H1 (cell line): ENCODE measurements at regions not wholly inside any gene's neighbourhood (a gene's known extent, or its start where the extent isn't known, plus 50 kb on each side); places are given as distances from the start of the nearest gene placed in this dataset.

Source experiments
- CTCF ChIA-PET: fragments of 300-600 bp; sonication (Branson Sonifier 250); formaldehyde crosslinking; loops from one replicate; lab custom pipeline; 2021; ENCODE audit not compliant: partially characterized antibody; lab: Charles Lee
- POLR2A ChIA-PET: fragments of 300-600 bp; sonication (Branson Sonifier 250); formaldehyde crosslinking; loops from one replicate; lab custom pipeline; 2021; ENCODE audit warnings: inconsistent platforms; ENCODE audit not compliant: partially characterized antibody; lab: Charles Lee
- DNase-seq, 2 experiments: peaks; one replicate each; pipeline versions ENCODE4 v3.0.0 to v3.0.0-alpha.2; 2010 to 2022; ENCODE audit warnings: low spot score in 2 of 2, low read depth in 1 of 2, mixed read lengths in 1 of 2
- FAIRE-seq: peaks from 2 replicates; lab custom pipeline; 2011; peaks lifted over from hg19 to GRCh38; lab: Jason Lieb, UNC
- H2AFZ ChIP-seq: 2 replicates; pipeline ENCODE4 v1.8.1; 2012; ENCODE audit warnings: low read length, inconsistent platforms
- H2AK5ac ChIP-seq: 2 replicates; pipeline ENCODE4 v1.6.1; 2013; ENCODE audit warnings: low read depth, low read length
- H2BK120ac ChIP-seq: replicated peaks from 2 replicates; pipeline ENCODE3; 2013; ENCODE audit warnings: low read depth, low read length, inconsistent platforms
- H2BK12ac ChIP-seq: 2 replicates; pipeline ENCODE4 v1.6.1; 2013; ENCODE audit warnings: low read depth, low read length
- H2BK15ac ChIP-seq: 2 replicates; pipeline ENCODE4 v1.6.1; 2013; ENCODE audit warnings: low read length
- H2BK20ac ChIP-seq: 2 replicates; pipeline ENCODE4 v1.6.1; 2013; ENCODE audit warnings: low read length
- H2BK5ac ChIP-seq: 2 replicates; pipeline ENCODE4 v1.6.1; 2013; ENCODE audit warnings: low read depth, low read length
- H3K14ac ChIP-seq: 2 replicates; pipeline ENCODE4 v1.6.1; 2013; ENCODE audit warnings: inconsistent platforms; ENCODE audit not compliant: insufficient read length
- H3K18ac ChIP-seq: 2 replicates; pipeline ENCODE4 v1.6.1; 2013; ENCODE audit warnings: low read length; ENCODE audit errors: extremely low read depth
- H3K23ac ChIP-seq: 2 replicates; pipeline ENCODE4 v1.6.1; 2013; ENCODE audit warnings: inconsistent platforms; ENCODE audit not compliant: insufficient read length
- H3K23me2 ChIP-seq: 2 replicates; pipeline ENCODE4 v1.6.1; 2013; ENCODE audit warnings: low read depth, low read length
- H3K27ac ChIP-seq: 2 replicates; pipeline ENCODE4 v1.6.1; 2011; ENCODE audit warnings: low read depth, low read length, inconsistent platforms
- H3K27me3 ChIP-seq, 4 experiments: replicated peaks in 1 of 4; 1 replicate in 1 of 4; 2 replicates in 3 of 4; pipeline versions ENCODE4 v1.6.1 to v1.8.1; 2011 to 2013; ENCODE audit warnings: low read length in 3 of 4, mild to moderate bottlenecking in 3 of 4, inconsistent platforms in 2 of 4, mixed read lengths in 2 of 4, moderate library complexity in 1 of 4; ENCODE audit not compliant: control insufficient read depth in 3 of 4, insufficient read depth in 3 of 4; ENCODE audit errors: extremely low read depth in 1 of 4
- H3K36me3 ChIP-seq, 4 experiments: 2 replicates each; pipeline versions ENCODE4 v1.6.1 to v1.8.1; 2011 to 2013; ENCODE audit warnings: mild to moderate bottlenecking in 4 of 4, low read length in 3 of 4, moderate library complexity in 2 of 4, control low read depth in 1 of 4, inconsistent platforms in 1 of 4; ENCODE audit not compliant: insufficient read depth in 4 of 4, control insufficient read depth in 2 of 4
- H3K4ac ChIP-seq: replicated peaks from 2 replicates; pipeline ENCODE3; 2013; ENCODE audit warnings: low read length, low read depth, mixed read lengths, inconsistent platforms; ENCODE audit not compliant: insufficient read length
- H3K4me1 ChIP-seq, 4 experiments: replicated peaks in 1 of 4; 1 replicate in 1 of 4; 2 replicates in 3 of 4; pipeline versions ENCODE4 v1.6.1 to v1.8.1; 2011 to 2013; ENCODE audit warnings: low read length in 3 of 4, inconsistent platforms in 2 of 4, mixed read lengths in 1 of 4; ENCODE audit not compliant: insufficient read depth in 4 of 4, control insufficient read depth in 3 of 4
- H3K4me2 ChIP-seq, 2 experiments: 2 replicates each; pipeline versions ENCODE4 v1.6.1 to v1.8.1; 2011 to 2013; ENCODE audit warnings: low read depth in 2 of 2, low read length in 2 of 2, control low read depth in 1 of 2, inconsistent platforms in 1 of 2, mild to moderate bottlenecking in 1 of 2; ENCODE audit not compliant: insufficient read depth in 1 of 2
- H3K4me3 ChIP-seq, 4 experiments: fragments of 200-600, 300-600 bp in 1 of 4; sonication (generic), shearing (Covaris generic), sonication (Bioruptor Twin) in 1 of 4; 2 replicates each; pipeline versions ENCODE4 v1.5.1 to v1.8.1; 2011 to 2016; ENCODE audit warnings: low read length in 4 of 4, low read depth in 3 of 4, control low read depth in 2 of 4, inconsistent platforms in 2 of 4, mild to moderate bottlenecking in 2 of 4, mixed read lengths in 1 of 4, moderate library complexity in 1 of 4; ENCODE audit not compliant: insufficient read depth in 2 of 4; ENCODE audit errors: extremely low read depth in 1 of 4
- H3K56ac ChIP-seq: replicated peaks from 2 replicates; pipeline ENCODE3; 2013; ENCODE audit warnings: low read depth, mild to moderate bottlenecking, mixed read lengths, low read length, inconsistent platforms; ENCODE audit not compliant: insufficient read length
- H3K79me1 ChIP-seq: 2 replicates; pipeline ENCODE4 v1.6.1; 2013; ENCODE audit warnings: low read depth, low read length, control low read depth
- H3K79me2 ChIP-seq, 2 experiments: 2 replicates each; pipeline versions ENCODE4 v1.6.1 to v1.8.1; 2012 to 2013; ENCODE audit warnings: low read length in 2 of 2, mild to moderate bottlenecking in 2 of 2, inconsistent platforms in 1 of 2; ENCODE audit not compliant: insufficient read depth in 2 of 2, control insufficient read depth in 1 of 2
- H3K9ac ChIP-seq, 4 experiments: replicated peaks in 1 of 4; 1 replicate in 1 of 4; 2 replicates in 3 of 4; pipeline versions ENCODE4 v1.6.1 to v1.8.1; 2011 to 2013; ENCODE audit warnings: low read depth in 3 of 4, low read length in 3 of 4, control low read depth in 2 of 4, mild to moderate bottlenecking in 2 of 4, moderate library complexity in 2 of 4, inconsistent platforms in 1 of 4; ENCODE audit errors: extremely low read depth in 1 of 4
- H3K9me3 ChIP-seq, 2 experiments: 2 replicates each; pipeline versions ENCODE4 v1.6.1 to v1.8.1; 2012 to 2013; ENCODE audit warnings: mild to moderate bottlenecking in 2 of 2, moderate library complexity in 2 of 2, control low read depth in 1 of 2, inconsistent platforms in 1 of 2, low read depth in 1 of 2, low read length in 1 of 2, mixed read lengths in 1 of 2; ENCODE audit not compliant: insufficient read depth in 2 of 2
- H4K20me1 ChIP-seq, 2 experiments: replicated peaks in 1 of 2; 2 replicates each; pipeline versions ENCODE3 to v1.8.1; 2011 to 2013; ENCODE audit warnings: inconsistent platforms in 2 of 2, low read length in 2 of 2, mild to moderate bottlenecking in 1 of 2; ENCODE audit not compliant: insufficient read depth in 2 of 2, control insufficient read depth in 1 of 2
- H4K5ac ChIP-seq: 2 replicates; pipeline ENCODE4 v1.6.1; 2013; ENCODE audit warnings: low read length, low read depth, mixed read lengths, inconsistent platforms; ENCODE audit not compliant: insufficient read length
- H4K8ac ChIP-seq: 2 replicates; pipeline ENCODE4 v1.8.0; 2013; ENCODE audit warnings: mild to moderate bottlenecking, moderate library complexity, low read length, inconsistent platforms; ENCODE audit not compliant: insufficient read depth; ENCODE audit errors: extremely low read depth
- H4K91ac ChIP-seq: replicated peaks from 2 replicates; pipeline ENCODE3; 2013; ENCODE audit warnings: low read length, mixed read lengths, inconsistent platforms; ENCODE audit not compliant: insufficient read length
- BCL11A ChIP-seq, 2 experiments: IDR thresholded peaks; one replicate each; pipeline ENCODE4 v1.6.1; 2011; ENCODE audit warnings: low read depth in 2 of 2, low read length in 2 of 2, mild to moderate bottlenecking in 2 of 2
- CEBPB ChIP-seq: IDR thresholded peaks from 2 replicates; pipeline ENCODE4 v1.6.1; 2012; ENCODE audit warnings: low read depth, low read length
- EZH2 ChIP-seq: fragments of 200-600 bp; sonication (generic); IDR thresholded peaks from 2 replicates; pipeline ENCODE4 v1.7.1; 2012; ENCODE audit warnings: low read depth, mild to moderate bottlenecking, moderate library complexity, low read length, inconsistent platforms; ENCODE audit not compliant: severe bottlenecking
- HDAC2 ChIP-seq, 2 experiments: fragments of 300-600 bp in 1 of 2; sonication (generic) in 1 of 2; IDR thresholded peaks; 2 replicates each; pipeline ENCODE4 v1.6.1; 2011 to 2012; ENCODE audit warnings: low read depth in 2 of 2, low read length in 2 of 2, mild to moderate bottlenecking in 2 of 2, moderate library complexity in 2 of 2, borderline replicate concordance in 1 of 2, inconsistent platforms in 1 of 2
- RBBP5 ChIP-seq: IDR thresholded peaks from 2 replicates; pipeline ENCODE4 v1.7.1; 2012; ENCODE audit warnings: low read depth, mild to moderate bottlenecking, inconsistent platforms, low read length, moderate library complexity, borderline replicate concordance
- SIN3A ChIP-seq, 2 experiments: IDR thresholded peaks in 1 of 2; conservative IDR thresholded peaks in 1 of 2; 2 replicates each; pipeline ENCODE4 v1.6.1; 2011 to 2012; ENCODE audit warnings: low read length in 2 of 2, improper control_type of control experiment in 1 of 2, low read depth in 1 of 2, mild to moderate bottlenecking in 1 of 2
- SIRT6 ChIP-seq: IDR thresholded peaks from one replicate; pipeline ENCODE4 v1.7.1; 2012; ENCODE audit warnings: low read length, inconsistent platforms
- TAF7 ChIP-seq: optimal IDR thresholded peaks from 2 replicates; pipeline ENCODE3; 2011; ENCODE audit warnings: low read depth, mild to moderate bottlenecking, inconsistent platforms, low read length, moderate library complexity, borderline replicate concordance
- WGBS, 2 experiments: shearing (Covaris generic) in 1 of 2; methylation state at CpG; one replicate each; pipeline versions ENCODE4 v1.1.6 to v1.1.7; 2013 to 2015; ENCODE audit warnings: low lambda C conversion rate in 2 of 2, mixed read lengths in 2 of 2, inconsistent platforms in 1 of 2, low coverage in 1 of 2, missing lambda C conversion rate in 1 of 2; ENCODE audit not compliant: insufficient replicate concordance in 2 of 2, insufficient coverage in 1 of 2, insufficient read length in 1 of 2; ENCODE audit errors: extremely low coverage in 1 of 2, missing lambda C conversion rate in 1 of 2; 5-methylcytosine and 5-hydroxymethylcytosine counted together
- TF ChIP-seq, protein P1 (sequence below): IDR thresholded peaks from 2 replicates; pipeline ENCODE4 v1.6.1; 2011; ENCODE audit warnings: low read length, improper control_type of control experiment
- TF ChIP-seq, protein P2 (sequence below): IDR thresholded peaks from 2 replicates; pipeline ENCODE4 v1.6.1; 2011; ENCODE audit warnings: low read depth, mild to moderate bottlenecking, low read length; ENCODE audit not compliant: insufficient read depth
- TF ChIP-seq, protein P3 (sequence below): IDR thresholded peaks from 2 replicates; pipeline ENCODE4 v1.6.1; 2012; ENCODE audit warnings: inconsistent platforms

DNA sequence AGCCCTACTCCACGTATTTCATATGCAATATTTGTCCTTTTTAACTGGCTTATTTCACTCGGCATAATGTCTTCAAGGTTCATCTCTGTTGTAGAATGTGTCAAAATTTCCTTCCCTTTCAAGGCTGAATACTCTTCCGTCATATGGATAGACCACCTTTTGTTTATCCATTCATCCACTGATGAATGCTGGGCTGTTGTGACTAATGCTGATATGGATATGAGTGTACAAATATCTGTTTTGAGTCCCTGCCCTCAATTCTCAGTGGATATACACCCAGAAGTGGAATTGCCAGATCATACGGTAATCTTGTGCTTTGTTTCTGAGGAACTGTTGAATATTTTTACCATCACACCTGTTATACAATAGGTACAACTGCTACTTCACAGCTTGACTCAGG is 155.2 kb upstream of the IRF2BP2 start:
- Histone ChIP-seq H3K9ac (no peak overlapping the region), H2BK15ac (no peak overlapping the region), H3K18ac (no peak overlapping the region), H2BK5ac (no peak overlapping the region), H3K56ac (no peak overlapping the region), H3K14ac (no peak overlapping the region), H3K27me3 (no peaks in the 10 kb centered on the region; a peak in 1 of 7 replicates), H2AK5ac (no peak overlapping the region), H2BK120ac (no peak overlapping the region), H4K20me1 (no peaks in the 10 kb centered on the region), H2BK20ac (no peak overlapping the region), H3K36me3 (no peaks in the 10 kb centered on the region), H3K4me1 (peaks cover 0 to 8% (median 2%) of the 10 kb centered on the region in 4 experiments; a peak in 6 of 7 replicates), H4K5ac (no peak overlapping the region), H4K91ac (no peak overlapping the region), H3K4ac (no peak overlapping the region), H4K8ac (no peak overlapping the region), H3K9me3 (no peaks in the 10 kb centered on the region), H3K79me1 (no peaks in the 10 kb centered on the region), H2BK12ac (no peak overlapping the region), H3K23me2 (no peaks in the 10 kb centered on the region; the same call in 1 of the 2 replicates), H3K23ac (no peak overlapping the region), H3K4me3 (no peak overlapping the region), H3K79me2 (no peaks in the 10 kb centered on the region), H3K4me2 (no peak overlapping the region), H3K27ac (no peak overlapping the region), H2AFZ (no peak overlapping the region)
- WGBS, 2 experiments: 81% methylated on average over 4 of the region's 4 CpGs; no CpG with 5 or more reads in 1 of the 2 experiments
- no peak for DNase-seq
- POLR2A ChIA-PET: no interaction called here
- CTCF ChIA-PET: interaction anchor here (0.7 kb wide), 1 partner anchor 190 kb away, joined by 3 read pairs; no protein-coding TSS in a partner anchor
- FAIRE-seq: no peak
- TF ChIP-seq TAF7 (no peak), BCL11A (IDR thresholded peaks at IDR 0.05; ENCODE audit: low read depth in 2 of 2, low read length in 2 of 2) (no peak), SIRT6 (no peak), EZH2 (no peak), RBBP5 (no peak), SIN3A (conservative IDR thresholded peaks at IDR 0.05 in 1 of 2, IDR thresholded peaks at IDR 0.05 in 1 of 2; ENCODE audit: low read depth in 1 of 2, low read length in 2 of 2) (no peak), HDAC2 (IDR thresholded peaks at IDR 0.05; ENCODE audit: borderline replicate concordance in 1 of 2, low read depth in 2 of 2, low read length in 2 of 2) (no peak), CEBPB (no peak)
- TF ChIP-seq, protein P1, sequence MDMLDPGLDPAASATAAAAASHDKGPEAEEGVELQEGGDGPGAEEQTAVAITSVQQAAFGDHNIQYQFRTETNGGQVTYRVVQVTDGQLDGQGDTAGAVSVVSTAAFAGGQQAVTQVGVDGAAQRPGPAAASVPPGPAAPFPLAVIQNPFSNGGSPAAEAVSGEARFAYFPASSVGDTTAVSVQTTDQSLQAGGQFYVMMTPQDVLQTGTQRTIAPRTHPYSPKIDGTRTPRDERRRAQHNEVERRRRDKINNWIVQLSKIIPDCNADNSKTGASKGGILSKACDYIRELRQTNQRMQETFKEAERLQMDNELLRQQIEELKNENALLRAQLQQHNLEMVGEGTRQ: no peak
- TF ChIP-seq, protein P2, sequence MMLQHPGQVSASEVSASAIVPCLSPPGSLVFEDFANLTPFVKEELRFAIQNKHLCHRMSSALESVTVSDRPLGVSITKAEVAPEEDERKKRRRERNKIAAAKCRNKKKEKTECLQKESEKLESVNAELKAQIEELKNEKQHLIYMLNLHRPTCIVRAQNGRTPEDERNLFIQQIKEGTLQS: no peak
- TF ChIP-seq, protein P3, sequence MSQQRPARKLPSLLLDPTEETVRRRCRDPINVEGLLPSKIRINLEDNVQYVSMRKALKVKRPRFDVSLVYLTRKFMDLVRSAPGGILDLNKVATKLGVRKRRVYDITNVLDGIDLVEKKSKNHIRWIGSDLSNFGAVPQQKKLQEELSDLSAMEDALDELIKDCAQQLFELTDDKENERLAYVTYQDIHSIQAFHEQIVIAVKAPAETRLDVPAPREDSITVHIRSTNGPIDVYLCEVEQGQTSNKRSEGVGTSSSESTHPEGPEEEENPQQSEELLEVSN: no peak
